ENCODE measurements at regions not wholly inside any gene's neighbourhood (a gene's known extent, or its start where the extent isn't known, plus 50 kb on each side); places are given as distances from the start of the nearest gene placed in this dataset.
"Not testable (repeated sequence)": the region's sequence is repeated elsewhere in the genome, so short reads cannot be mapped to it uniquely, and the experiment has no call there.

DNA sequence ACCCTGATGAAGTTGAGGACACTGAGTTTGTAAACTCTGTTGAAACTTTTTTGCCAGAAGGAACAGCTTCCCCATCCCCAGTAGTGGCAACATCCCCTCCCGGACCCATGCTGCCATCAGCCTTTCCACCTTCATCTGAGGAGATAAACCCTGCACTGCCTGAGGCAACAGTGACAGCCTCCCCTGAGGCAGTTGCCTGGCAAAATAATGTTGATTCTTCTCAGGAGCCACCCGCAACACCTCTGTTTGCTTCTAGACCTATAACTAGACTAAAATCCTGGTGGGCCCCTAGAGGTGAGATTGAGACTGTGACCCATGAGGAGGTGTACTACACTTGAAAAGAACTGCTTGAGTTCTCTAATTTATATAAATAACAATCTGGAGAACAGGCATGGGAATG, 597.6 kb upstream of the NR3C2 start:
- not testable (repeated sequence) for DNase-seq (ENCODE audit: low spot score)

GRCh38 chr4:149031399-149031798, 589.2 kb upstream of the NR3C2 start:
- DNase-seq (ENCODE audit: low spot score): no peak

DNA sequence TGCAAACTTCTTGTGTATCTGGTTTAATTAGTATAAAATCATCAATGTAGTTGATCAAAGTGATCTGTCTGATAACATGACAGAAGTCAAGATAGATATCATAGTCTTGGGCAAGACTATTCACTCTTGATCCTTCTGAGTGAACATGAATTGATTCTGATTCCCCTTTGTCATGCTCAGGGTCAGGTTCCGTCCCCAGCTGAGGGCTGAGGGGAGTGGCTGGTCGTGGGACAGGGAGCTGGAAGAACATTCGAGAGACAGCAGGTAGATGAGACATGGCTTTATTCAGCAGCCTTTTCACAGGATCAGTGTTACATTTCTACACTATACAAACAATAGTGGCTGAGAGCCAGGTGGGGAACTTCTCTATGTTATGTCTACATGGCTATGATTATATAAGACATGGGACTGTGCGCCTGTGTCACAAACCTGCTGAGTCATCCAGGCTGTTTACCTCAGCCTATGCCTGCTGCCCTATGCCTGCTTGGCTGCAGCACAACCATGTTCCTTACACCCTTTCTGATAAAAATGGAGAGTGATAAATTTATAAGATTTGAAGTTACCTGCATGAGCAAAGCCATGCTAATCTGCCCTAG, 586.9 kb upstream of the NR3C2 start:
- DNase-seq (ENCODE audit: low spot score): no peak

GRCh38 chr4:149026696-149027095, 584.5 kb upstream of the NR3C2 start:
- DNase-seq (ENCODE audit: low spot score): no peak

DNA sequence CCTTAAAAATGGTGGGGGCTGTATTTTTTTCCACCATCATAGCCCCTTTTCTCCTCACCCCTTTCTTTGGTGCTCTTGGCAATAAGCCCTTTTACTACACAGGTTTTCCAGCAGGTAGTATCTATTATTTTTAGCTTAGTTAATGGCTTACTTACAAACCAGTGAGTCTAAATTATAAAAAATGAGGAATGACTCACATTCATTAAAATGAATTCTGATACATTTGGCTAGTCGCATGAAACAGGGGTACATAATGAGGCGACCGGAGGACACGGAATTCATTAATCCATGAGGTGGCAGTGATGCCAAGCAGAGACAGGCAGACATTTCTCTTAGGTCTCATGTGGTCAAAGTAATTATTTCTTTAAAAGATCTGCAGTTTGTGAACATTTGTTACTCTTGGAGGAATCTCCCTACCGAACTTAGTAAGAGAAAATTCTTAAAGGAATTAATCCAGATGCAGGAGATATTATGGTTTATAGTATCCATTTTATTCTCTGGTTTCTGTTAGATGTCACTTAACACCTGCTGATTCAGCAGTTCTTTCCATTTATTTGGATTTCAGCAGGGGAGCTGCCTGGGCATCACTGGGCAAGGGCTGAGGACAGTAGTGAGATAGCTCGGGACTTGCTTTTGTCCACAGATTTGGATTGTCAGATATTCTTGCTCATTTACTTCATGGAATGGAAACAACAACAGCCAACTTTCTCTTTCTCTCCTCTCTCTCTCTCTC, 575.0 kb upstream of the NR3C2 start:
- DNase-seq (ENCODE audit: low spot score): no peak

- DNase-seq (ENCODE audit: low spot score): no peak
Measured at GRCh38 chr4:149009223-149009622, 567.0 kb upstream of the NR3C2 start.

DNA sequence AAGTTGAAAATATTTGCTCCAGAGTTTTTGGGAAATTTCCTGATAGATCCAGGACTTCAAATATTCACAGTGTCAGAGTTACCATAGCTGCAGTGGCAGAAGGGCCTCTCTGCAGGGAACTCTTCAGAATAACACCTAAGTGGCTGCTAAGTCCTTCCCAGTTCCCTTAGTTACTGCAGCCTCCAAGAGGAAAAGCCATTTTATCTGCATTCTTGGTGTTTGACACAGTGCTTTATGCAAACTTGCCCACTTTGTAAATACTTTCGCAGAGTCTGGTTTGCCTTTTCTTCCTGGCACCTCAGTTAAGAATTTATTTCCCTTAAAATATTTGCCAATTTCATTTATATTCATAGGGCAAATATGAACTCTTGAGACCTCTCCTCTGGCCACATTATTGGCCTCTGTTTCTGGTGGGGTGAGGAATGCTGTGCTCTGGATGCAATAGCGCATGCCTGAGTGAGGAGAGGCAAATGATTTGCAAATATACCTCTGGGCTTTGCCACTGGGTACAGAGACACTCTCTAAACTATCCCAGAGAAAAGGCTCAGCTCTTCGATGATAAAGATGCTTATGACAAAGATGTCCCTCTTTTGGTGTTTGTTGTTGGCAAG, 566.3 kb upstream of the NR3C2 start:
- no peak for DNase-seq (ENCODE audit: low spot score)

GRCh38 chr4:149005191-149005590, 563.0 kb upstream of the NR3C2 start:
- no peak for DNase-seq (ENCODE audit: low spot score)

DNA sequence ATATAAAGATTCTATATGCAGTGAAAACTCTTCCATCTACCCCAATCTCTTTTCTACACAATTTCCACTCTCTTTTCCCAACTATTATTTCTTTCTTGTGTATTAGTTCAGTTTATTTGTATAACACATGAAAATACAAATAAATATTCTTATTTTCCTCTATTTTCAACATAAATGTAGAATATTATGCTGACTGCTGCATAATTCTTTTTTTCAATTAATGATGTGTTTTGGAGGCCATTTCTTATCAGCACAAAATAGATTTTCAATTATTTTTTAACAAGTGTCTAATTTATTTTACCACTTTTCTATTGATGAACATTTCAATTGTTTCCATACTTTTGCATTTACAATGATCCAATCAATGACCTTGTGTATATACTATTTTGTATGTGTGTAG, 557.7 kb upstream of the NR3C2 start:
- DNase-seq (ENCODE audit: low spot score): no peak

GRCh38 chr4:148998719-148999118, 556.5 kb upstream of the NR3C2 start:
- DNase-seq (ENCODE audit: low spot score): no peak

DNA sequence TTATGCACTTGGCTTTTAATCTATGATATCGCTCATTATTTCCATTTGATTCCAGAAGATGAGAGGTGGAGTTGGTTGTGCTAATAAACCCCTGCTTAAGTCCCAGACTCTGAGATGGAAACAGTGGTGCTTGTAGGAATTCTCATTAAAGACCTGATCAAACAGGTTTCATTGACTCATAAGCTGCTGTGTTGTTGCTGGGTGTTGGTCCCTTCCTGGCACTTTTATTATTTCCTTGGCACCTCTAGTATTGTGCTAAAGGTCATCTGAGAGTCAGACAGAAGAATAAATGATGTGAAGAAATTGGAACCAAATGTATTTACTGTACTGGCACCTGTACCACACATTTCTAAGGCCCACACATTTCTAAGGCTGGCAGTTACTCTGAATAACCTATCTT, 544.7 kb upstream of the NR3C2 start:
- DNase-seq (ENCODE audit: low spot score): no peak

GRCh38 chr4:148984951-148985350, 542.7 kb upstream of the NR3C2 start:
- DNase-seq (ENCODE audit: low spot score): no peak

- DNase-seq (ENCODE audit: low spot score): no peak
Measured at GRCh38 chr4:148982200-148982599, 540.0 kb upstream of the NR3C2 start.

GRCh38 chr4:148980782-148981480, 538.7 kb upstream of the NR3C2 start:
- DNase-seq (ENCODE audit: low spot score): no peak

DNA sequence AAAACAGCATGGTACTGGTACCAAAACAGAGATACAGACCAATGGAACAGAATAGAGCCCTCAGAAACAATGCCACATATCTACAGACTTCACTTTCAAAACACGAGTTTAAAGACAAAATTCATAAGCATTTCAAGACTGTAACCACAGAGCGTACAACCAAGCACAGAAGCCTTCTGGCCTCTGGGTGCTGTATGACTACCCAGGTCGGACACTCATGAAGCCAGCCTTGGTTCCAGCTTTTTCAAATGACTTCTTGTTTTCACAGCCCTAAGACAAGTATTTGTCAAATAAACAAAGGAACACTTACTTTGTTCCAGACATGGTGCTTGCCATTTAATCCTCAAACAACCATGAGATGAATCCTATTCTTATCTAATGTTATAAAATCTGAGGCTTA, 536.1 kb upstream of the NR3C2 start:
- DNase-seq (ENCODE audit: low spot score): no peak

GRCh38 chr4:148975464-148975863, 533.2 kb upstream of the NR3C2 start:
- DNase-seq (ENCODE audit: low spot score): no peak

DNA sequence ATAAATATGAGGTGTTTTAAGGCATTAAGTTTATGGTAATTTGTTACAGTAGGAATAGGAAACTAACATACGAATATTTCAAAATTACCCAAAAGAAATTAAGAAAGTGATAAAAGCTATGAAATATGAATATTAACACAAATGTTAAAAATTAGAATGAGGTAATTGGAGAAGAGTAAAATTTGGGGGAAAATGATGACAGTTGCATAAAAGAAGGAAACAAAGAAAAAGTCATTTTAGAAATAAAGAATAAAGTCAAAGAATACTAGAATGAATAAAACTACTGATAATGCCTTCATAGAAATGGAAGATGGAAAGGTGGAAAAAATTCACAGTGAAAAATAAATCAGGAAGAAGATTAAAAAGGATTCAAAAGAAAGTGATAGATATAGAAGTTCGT, 522.9 kb upstream of the NR3C2 start:
- no peak for DNase-seq (ENCODE audit: low spot score)

GRCh38 chr4:148964456-148964855, 522.2 kb upstream of the NR3C2 start:
- DNase-seq (ENCODE audit: low spot score): no peak

DNA sequence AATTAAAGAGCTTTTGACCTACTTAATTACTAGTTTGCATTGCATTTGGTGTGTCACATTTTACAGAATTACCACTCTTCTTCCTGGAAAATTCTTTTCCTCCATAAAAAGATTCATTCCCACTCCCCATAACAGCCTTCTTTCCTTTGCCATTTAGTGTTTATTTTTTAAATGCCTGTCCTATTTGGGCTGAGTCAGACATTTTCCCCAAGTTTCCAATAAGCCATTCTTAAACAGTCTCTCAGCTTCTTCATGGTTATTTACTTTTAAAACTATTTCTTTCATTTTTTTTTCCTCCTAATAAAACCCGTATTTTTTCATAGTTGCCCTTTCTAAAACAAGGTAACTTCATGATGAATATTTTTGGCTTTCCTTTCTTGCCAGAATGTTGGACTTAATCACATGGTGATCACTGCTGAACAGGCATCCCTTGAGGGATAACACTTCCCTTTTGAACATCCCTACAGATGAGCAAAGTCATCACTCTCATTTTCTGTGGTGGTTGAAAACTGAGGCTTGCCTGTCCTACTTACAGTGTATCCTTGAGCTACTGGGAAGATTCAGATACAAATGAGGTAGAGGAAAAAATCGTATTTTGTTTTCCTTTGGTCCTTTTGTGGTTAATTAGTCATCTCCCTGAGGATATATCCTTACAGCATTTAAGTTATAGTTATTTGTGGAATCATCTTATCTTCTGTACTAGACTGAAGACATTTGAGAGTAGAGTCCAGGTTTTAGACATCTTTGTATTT, 520.5 kb upstream of the NR3C2 start:
- DNase-seq (ENCODE audit: low spot score): no peak

- no peak for DNase-seq (ENCODE audit: low spot score)
Measured at GRCh38 chr4:148961526-148961925, 519.3 kb upstream of the NR3C2 start.

DNA sequence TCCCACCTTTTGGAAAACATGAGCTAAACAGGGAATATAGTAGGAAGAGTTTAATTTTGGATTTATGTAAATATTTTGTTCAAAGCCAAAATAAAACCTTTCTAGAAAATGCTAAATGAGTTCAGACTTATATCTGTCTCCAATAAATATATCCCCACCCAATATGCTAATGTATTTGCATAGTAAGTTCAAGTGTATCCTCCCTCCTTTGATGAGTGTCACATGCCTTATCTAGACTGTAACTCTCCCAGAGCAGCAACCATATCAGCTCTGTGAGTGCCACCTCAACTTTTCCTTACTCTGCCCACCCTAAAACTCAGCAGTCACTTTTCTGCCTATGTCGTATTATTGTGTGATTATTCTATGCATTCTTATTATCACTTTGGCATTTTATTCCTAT, 516.1 kb upstream of the NR3C2 start:
- no peak for DNase-seq (ENCODE audit: low spot score)

GRCh38 chr4:148955564-148956297, 513.5 kb upstream of the NR3C2 start:
- no peak for DNase-seq (ENCODE audit: low spot score)

Measured in HuH-7 (cell line).